ENCODE measurements at regions not wholly inside any gene's neighbourhood (a gene's known extent, or its start where the extent isn't known, plus 50 kb on each side); places are given as distances from the start of the nearest gene placed in this dataset.

- no TSS peak for BruUV-seq (replicated peaks)
- ATAC-seq = no peak
- in situ Hi-C loops (cut with HindIII; ENCODE audit: extremely low pct_ligation_motif_present, low pct_unique_long_range_greater_than_20kb) (no loop called here), intact Hi-C loops (cut with micrococcal nuclease; ENCODE audit: unreplicated experiment) (no loop called here)
- Histone ChIP-seq H3K9me3 (ENCODE audit: low read length) (no peaks in the 10 kb centered on the region), H3K4me2 (ENCODE audit: low read depth, low read length) (no peak overlapping the region), H3K4me1 (ENCODE audit: insufficient read depth, low read length) (no peaks in the 10 kb centered on the region), H3K27ac (ENCODE audit: extremely low read length, insufficient read depth, low read length) (no peak overlapping the region), H3K9ac (ENCODE audit: insufficient read depth, low read depth, low read length) (no peak overlapping the region), H3K36me3 (replicated peaks in 1 of 2; ENCODE audit: control insufficient read depth in 1 of 2, insufficient read depth in 2 of 2, low read length in 2 of 2) (no peaks in the 10 kb centered on the region), H3K4me3 (replicated peaks in 1 of 3; ENCODE audit: insufficient read depth in 1 of 3, low read depth in 2 of 3, low read length in 3 of 3) (no peak overlapping the region), H3K79me2 (ENCODE audit: insufficient read depth, low read length) (no peaks in the 10 kb centered on the region), H2AFZ (ENCODE audit: low read length) (no peak overlapping the region), H3K27me3 (ENCODE audit: control insufficient read depth in 1 of 2, insufficient read depth in 2 of 2, low read length in 2 of 2) (no peaks in the 10 kb centered on the region; a peak in 1 of 5 replicates), H4K20me1 (ENCODE audit: insufficient read depth, low read length) (no peaks in the 10 kb centered on the region)
- no peak for FAIRE-seq
- no peak for TF ChIP-seq GABPB1 (CRISPR knock-in tag; IDR thresholded peaks at IDR 0.05)
- TF ChIP-seq KAT8 (CRISPR knock-in tag; IDR thresholded peaks at IDR 0.05) = no peak
- no peak for TF ChIP-seq ZFP36L1 (CRISPR knock-in tag; IDR thresholded peaks at IDR 0.05)
- no peak for TF ChIP-seq YY1 (IDR thresholded peaks at IDR 0.05; ENCODE audit: insufficient read depth, insufficient replicate concordance, low read depth, low read length)
- TF ChIP-seq IKZF1 (IDR thresholded peaks at IDR 0.05) = no peak
- TF ChIP-seq ZNF776 (CRISPR knock-in tag; IDR thresholded peaks at IDR 0.05) = no peak
- no peak for TF ChIP-seq KLF16 (CRISPR knock-in tag; IDR thresholded peaks at IDR 0.05)
- no peak for TF ChIP-seq ZNF780A (CRISPR knock-in tag; IDR thresholded peaks at IDR 0.05)
- no peak for TF ChIP-seq TGIF2 (CRISPR knock-in tag; IDR thresholded peaks at IDR 0.05)
- TF ChIP-seq ONECUT2 (CRISPR knock-in tag; IDR thresholded peaks at IDR 0.05) = no peak
- TF ChIP-seq RFX1 (IDR thresholded peaks at IDR 0.05) = no peak
- 31% methylated on average over 6 of the region's 6 CpGs for WGBS (ENCODE audit: low lambda C conversion rate)
- ChIA-PET POLR2A (no interaction called here), CTCF (ENCODE audit: low intra/inter-chr PET ratio, low total read pairs) (no interaction called here)
- DNase-seq (ENCODE audit: low spot score) = no peak
Measured at GRCh38 chr13:59442944-59443486, 720.7 kb downstream of the DIAPH3 start.

GRCh38 chr13:59444210-59444857 lies 719.4 kb downstream of the DIAPH3 start:
- H3K4me3 ChIP-seq (replicated peaks in 1 of 3; ENCODE audit: insufficient read depth in 1 of 3, low read depth in 2 of 3, low read length in 3 of 3) = no peak overlapping the region
- H3K36me3 ChIP-seq (replicated peaks in 1 of 2; ENCODE audit: control insufficient read depth in 1 of 2, insufficient read depth in 2 of 2, low read length in 2 of 2) = no peaks in the 10 kb centered on the region
- FAIRE-seq (no peak), ATAC-seq (no peak), DNase-seq (ENCODE audit: low spot score) (no peak)
- no peak overlapping the region for H2AFZ ChIP-seq (ENCODE audit: low read length)
- no peaks in the 10 kb centered on the region; a peak in 1 of 5 replicates for H3K27me3 ChIP-seq (ENCODE audit: control insufficient read depth in 1 of 2, insufficient read depth in 2 of 2, low read length in 2 of 2)
- intact Hi-C loops (cut with micrococcal nuclease; ENCODE audit: unreplicated experiment) (no loop called here), in situ Hi-C loops (cut with HindIII; ENCODE audit: extremely low pct_ligation_motif_present, low pct_unique_long_range_greater_than_20kb) (no loop called here)
- CTCF ChIA-PET (ENCODE audit: low intra/inter-chr PET ratio, low total read pairs) = no interaction called here
- no peaks in the 10 kb centered on the region for H3K9me3 ChIP-seq (ENCODE audit: low read length)
- no peaks in the 10 kb centered on the region for H4K20me1 ChIP-seq (ENCODE audit: insufficient read depth, low read length)
- H3K4me2 ChIP-seq (ENCODE audit: low read depth, low read length) = no peak overlapping the region
- 20% methylated on average over 6 of the region's 6 CpGs for WGBS (ENCODE audit: low lambda C conversion rate)
- no peaks in the 10 kb centered on the region for H3K79me2 ChIP-seq (ENCODE audit: insufficient read depth, low read length)
- POLR2A ChIA-PET = no interaction called here
- no TSS peak for BruUV-seq (replicated peaks)
- no peak overlapping the region for H3K9ac ChIP-seq (ENCODE audit: insufficient read depth, low read depth, low read length)
- no peak overlapping the region for H3K27ac ChIP-seq (ENCODE audit: extremely low read length, insufficient read depth, low read length)
- no peaks in the 10 kb centered on the region for H3K4me1 ChIP-seq (ENCODE audit: insufficient read depth, low read length)
- TF ChIP-seq ZNF841 (CRISPR knock-in tag; IDR thresholded peaks at IDR 0.05; ENCODE audit: borderline replicate concordance) = no peak
- TF ChIP-seq HMG20A (CRISPR knock-in tag; IDR thresholded peaks at IDR 0.05; ENCODE audit: borderline replicate concordance) = no peak
- TF ChIP-seq ZNF766 (CRISPR knock-in tag; IDR thresholded peaks at IDR 0.05; ENCODE audit: borderline replicate concordance) = no peak
- TF ChIP-seq FOXM1 (CRISPR knock-in tag; IDR thresholded peaks at IDR 0.05) = no peak
- TF ChIP-seq ZNF713 (CRISPR knock-in tag; IDR thresholded peaks at IDR 0.05) = no peak
- TF ChIP-seq ZBTB39 (CRISPR knock-in tag; IDR thresholded peaks at IDR 0.05) = no peak
- no peak for TF ChIP-seq RXRB (CRISPR knock-in tag; IDR thresholded peaks at IDR 0.05; ENCODE audit: borderline replicate concordance)
- TF ChIP-seq PHB2 (IDR thresholded peaks at IDR 0.05; ENCODE audit: partially characterized antibody) = no peak
- no peak for TF ChIP-seq NAIF1 (CRISPR knock-in tag; IDR thresholded peaks at IDR 0.05; ENCODE audit: borderline replicate concordance)
- no peak for TF ChIP-seq ZSCAN21 (CRISPR knock-in tag; IDR thresholded peaks at IDR 0.05; ENCODE audit: borderline replicate concordance)

Data from HepG2 (cell line).